ENCODE measurements at regions not wholly inside any gene's neighbourhood (a gene's known extent, or its start where the extent isn't known, plus 50 kb on each side); places are given as distances from the start of the nearest gene placed in this dataset.

DNA sequence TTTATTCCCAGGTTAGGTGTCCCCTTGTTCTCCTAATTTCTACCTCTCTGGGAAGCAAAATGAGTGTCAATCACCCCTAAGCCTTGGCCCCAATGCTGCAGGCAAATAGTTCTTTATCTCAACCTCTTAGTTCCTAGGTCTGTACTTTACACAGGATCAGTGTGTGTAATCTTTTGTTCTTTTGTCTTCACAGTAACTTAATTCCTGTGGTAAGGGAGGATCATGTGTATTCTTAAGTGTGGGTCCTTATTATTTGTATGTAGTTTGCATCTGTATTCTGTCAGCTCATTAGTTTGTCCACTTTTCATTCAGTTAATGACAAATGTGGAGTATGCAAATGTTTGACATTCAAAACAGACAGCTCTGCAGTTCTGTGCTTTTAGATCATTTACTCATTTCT, 166.7 kb downstream of the FAT3 start:
- no peak overlapping the region for H3K4me3 ChIP-seq (ENCODE audit: low read depth, low read length)
- in situ Hi-C loops (cut with HindIII; ENCODE audit: low sequenced_read_pairs) = no loop called here
- DNase-seq (ENCODE audit: low read depth, low spot score) = no peak
- TF ChIP-seq, protein P1, sequence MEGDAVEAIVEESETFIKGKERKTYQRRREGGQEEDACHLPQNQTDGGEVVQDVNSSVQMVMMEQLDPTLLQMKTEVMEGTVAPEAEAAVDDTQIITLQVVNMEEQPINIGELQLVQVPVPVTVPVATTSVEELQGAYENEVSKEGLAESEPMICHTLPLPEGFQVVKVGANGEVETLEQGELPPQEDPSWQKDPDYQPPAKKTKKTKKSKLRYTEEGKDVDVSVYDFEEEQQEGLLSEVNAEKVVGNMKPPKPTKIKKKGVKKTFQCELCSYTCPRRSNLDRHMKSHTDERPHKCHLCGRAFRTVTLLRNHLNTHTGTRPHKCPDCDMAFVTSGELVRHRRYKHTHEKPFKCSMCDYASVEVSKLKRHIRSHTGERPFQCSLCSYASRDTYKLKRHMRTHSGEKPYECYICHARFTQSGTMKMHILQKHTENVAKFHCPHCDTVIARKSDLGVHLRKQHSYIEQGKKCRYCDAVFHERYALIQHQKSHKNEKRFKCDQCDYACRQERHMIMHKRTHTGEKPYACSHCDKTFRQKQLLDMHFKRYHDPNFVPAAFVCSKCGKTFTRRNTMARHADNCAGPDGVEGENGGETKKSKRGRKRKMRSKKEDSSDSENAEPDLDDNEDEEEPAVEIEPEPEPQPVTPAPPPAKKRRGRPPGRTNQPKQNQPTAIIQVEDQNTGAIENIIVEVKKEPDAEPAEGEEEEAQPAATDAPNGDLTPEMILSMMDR (IDR thresholded peaks at IDR 0.05; ENCODE audit: low read depth, low read length) = no peak

DNA sequence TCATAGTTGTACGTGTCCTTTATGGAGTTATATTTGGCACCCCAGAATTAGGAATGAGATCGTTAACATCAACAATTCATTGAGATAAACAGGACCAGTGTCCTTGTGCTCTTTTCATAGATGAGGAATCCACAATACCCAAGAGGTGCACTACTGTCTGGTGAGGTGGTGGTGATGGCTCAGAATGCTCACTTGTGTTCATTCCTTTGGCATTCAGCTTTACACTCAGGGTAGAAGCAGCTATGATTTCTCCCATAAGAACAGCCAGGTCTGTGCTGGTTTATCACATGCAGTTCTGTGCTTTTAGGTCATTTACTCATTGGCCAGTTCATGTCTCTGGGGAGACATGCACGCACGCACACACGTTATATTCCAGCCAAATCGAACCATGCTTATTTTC, 167.2 kb downstream of the FAT3 start:
- TF ChIP-seq, protein P1 (IDR thresholded peaks at IDR 0.05; ENCODE audit: low read depth, low read length) = no peak
- DNase-seq (ENCODE audit: low read depth, low spot score) = no peak
- in situ Hi-C loops (cut with HindIII; ENCODE audit: low sequenced_read_pairs) = no loop called here
- no peak overlapping the region for H3K4me3 ChIP-seq (ENCODE audit: low read depth, low read length)

DNA sequence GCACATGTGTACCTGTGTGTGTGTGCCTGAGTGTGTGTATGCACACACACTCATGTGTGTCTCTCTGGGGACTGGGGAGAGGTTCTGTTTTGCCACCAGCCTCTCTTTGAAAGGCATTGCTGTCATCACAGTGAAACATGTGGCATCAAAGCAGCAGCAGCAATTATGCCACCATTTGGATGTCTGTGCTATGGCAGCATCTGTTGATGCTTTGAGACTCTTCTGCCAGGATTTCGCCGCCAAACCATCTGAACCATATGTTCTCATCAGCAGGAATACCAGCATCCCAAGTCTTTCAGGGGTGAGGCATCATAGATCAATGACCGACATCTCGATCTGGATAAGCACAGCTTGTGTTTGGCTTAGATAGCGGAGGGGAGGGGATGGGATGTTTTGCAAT, 168.6 kb downstream of the FAT3 start:
- TF ChIP-seq, protein P1 (IDR thresholded peaks at IDR 0.05; ENCODE audit: low read depth, low read length) = no peak
- in situ Hi-C loops (cut with HindIII; ENCODE audit: low sequenced_read_pairs) = no loop called here

DNA sequence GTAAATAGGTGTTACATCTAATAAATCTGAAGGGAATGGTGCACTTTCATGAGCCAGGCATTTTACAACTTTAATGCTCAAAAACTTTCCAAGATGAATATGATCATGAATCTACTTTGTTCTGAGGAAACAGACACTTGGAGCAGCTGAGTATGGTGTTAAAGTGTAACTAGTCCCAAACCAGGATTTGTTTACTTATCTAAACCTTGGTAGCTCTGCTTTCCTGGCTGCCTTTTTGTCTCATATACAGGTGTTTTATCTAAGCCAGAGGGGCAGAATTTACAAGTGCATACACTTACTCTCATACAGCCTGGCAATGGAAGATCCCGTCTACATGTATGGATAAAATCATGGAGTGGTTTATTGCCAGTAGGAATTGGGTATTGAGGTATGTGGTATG, 171.5 kb downstream of the FAT3 start:
- TF ChIP-seq, protein P1 (IDR thresholded peaks at IDR 0.05; ENCODE audit: low read depth, low read length) = no peak
- in situ Hi-C loops (cut with HindIII; ENCODE audit: low sequenced_read_pairs) = no loop called here
- no peak overlapping the region for H3K4me3 ChIP-seq (ENCODE audit: low read depth, low read length)

More for the DNA sequence above, 168.6 kb downstream of the FAT3 start:
- DNase-seq (ENCODE audit: low read depth, low spot score) = no peak
- H3K4me3 ChIP-seq (ENCODE audit: low read depth, low read length) = no peak overlapping the region

DNA sequence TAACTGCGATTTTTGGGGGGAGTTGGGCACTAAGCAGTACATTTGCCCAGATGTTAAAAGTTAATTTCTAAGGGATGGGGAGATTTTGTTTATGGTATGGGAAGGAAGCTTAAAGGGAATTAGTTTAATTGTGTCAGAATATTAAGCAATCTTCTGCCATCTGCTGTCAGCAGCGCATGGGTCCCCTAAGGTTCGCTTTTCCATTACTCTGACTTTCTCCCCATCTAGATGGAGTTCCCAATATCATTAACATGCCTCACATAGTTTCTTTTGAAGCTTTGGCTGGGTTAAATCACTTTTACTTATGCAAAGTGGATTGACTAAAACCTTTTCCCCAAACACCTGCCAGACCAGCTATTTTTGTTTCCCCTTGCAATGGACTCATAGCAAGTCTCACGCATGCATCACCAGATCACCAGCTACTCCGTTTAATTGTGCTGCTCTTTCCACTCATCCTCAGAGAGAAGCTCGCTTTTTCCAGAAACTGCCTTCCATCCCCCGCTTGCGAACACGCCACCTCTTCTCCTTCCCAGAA, 172.7 kb downstream of the FAT3 start:
- H3K4me3 ChIP-seq (ENCODE audit: low read depth, low read length) = no peak overlapping the region
- DNase-seq (ENCODE audit: low read depth, low spot score) = no peak
- TF ChIP-seq, protein P1 (IDR thresholded peaks at IDR 0.05; ENCODE audit: low read depth, low read length) = no peak
- in situ Hi-C loops (cut with HindIII; ENCODE audit: low sequenced_read_pairs) = no loop called here

More for the DNA sequence above, 171.5 kb downstream of the FAT3 start:
- DNase-seq (ENCODE audit: low read depth, low spot score) = no peak

DNA sequence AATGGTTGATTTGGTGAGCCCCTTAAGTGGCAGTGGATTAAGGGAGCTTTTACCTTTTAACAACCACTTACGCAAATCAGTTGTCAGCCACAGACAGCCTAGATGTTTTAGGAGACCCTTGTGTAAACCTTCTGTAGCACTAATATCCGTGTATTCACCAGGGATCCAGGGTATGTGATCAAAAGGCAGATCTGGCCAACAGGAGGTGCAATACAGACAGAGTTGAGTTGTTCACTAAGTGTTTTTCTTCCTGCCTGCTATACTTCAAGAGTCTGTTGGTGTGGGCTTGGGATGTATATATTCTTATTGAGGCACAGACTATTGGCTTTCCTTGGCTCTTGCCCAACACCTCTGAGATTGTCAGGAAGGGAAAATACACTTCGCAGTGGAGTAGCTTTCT, 175.1 kb downstream of the FAT3 start:
- DNase-seq (ENCODE audit: low read depth, low spot score) = no peak
- TF ChIP-seq, protein P1 (IDR thresholded peaks at IDR 0.05; ENCODE audit: low read depth, low read length) = no peak
- in situ Hi-C loops (cut with HindIII; ENCODE audit: low sequenced_read_pairs) = no loop called here
- no peak overlapping the region for H3K4me3 ChIP-seq (ENCODE audit: low read depth, low read length)

DNA sequence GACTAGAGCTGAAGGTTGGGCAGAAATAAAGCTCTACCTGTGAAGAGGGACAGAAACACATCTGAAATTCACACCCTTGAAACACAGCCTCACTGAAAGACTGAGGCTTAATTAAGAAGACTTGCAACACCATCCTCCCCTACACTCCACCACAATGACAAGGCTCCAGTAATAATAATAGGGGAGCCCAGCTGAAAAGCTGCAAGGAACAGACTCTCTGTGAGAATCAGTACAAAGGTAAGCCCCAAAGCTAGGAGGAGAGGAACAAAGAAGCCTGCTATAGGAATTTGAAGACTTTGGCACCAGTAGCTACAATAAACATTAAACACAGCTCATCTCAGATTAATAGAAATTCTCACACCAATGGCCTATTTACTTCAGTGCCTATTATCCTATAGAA, 176.9 kb downstream of the FAT3 start:
- no peak overlapping the region for H3K4me3 ChIP-seq (ENCODE audit: low read depth, low read length)
- TF ChIP-seq, protein P1 (IDR thresholded peaks at IDR 0.05; ENCODE audit: low read depth, low read length) = no peak
- DNase-seq (ENCODE audit: low read depth, low spot score) = no peak
- in situ Hi-C loops (cut with HindIII; ENCODE audit: low sequenced_read_pairs) = no loop called here

All from astrocyte of the spinal cord (primary cell).